HL-60/S4 treated with phorbol 12-myristate 13-acetate at 8.2 ng/mL for 4 days and 3 days (cell line): ENCODE measurements at regions not wholly inside any gene's neighbourhood (a gene's known extent, or its start where the extent isn't known, plus 50 kb on each side); places are given as distances from the start of the nearest gene placed in this dataset.
"Not testable (repeated sequence)": the region's sequence is repeated elsewhere in the genome, so short reads cannot be mapped to it uniquely, and the experiment has no call there.

Experiments
- in situ Hi-C: fragments of 300-500 bp; cut with MboI; formaldehyde crosslinking; loops from 2 replicates; pipeline ENCODE4 v1.15.0; 2022; ENCODE audit warnings: low sequenced_read_pairs

DNA sequence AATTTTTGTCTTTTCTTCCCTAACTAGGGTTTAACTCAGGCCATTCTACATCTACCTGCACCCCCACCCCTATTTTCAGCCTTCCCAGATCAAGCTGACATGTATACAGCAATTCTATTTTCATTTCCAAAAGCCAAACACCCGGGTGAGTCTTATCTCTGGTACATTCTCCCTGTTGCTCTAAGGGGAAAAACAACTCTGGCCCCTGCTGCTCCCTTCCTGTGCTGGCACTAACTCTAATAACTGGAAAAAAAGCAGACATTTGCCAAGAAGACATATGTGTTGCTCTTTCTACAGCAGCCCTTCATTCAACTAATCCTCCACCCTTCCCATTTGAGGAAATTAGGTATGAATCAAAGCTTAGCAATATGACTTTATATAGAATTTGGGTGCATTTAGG lies 427.8 kb upstream of the CDH11 start:
- in situ Hi-C loops, result not testable (repeated sequence)

DNA sequence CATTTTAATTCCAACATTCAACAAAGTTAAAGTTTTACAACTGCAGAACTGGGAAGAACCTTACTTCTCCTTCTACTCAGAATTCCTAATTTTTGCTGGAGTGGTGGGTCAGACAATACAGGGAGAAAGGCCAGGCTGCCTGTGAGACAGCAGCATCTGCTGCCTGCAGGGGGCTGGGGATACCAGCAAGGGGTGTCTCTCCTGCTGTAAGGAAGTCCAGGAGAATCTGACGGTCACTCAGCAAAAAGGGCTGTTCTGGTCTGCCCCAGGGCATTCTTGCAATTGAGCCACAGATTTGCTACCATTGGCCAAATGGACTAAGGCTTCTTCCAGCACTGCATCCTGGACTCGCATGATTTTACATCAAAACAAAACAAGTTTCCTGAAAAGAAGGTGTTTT lies 426.6 kb upstream of the CDH11 start:
- in situ Hi-C loops, result no loop called here

DNA sequence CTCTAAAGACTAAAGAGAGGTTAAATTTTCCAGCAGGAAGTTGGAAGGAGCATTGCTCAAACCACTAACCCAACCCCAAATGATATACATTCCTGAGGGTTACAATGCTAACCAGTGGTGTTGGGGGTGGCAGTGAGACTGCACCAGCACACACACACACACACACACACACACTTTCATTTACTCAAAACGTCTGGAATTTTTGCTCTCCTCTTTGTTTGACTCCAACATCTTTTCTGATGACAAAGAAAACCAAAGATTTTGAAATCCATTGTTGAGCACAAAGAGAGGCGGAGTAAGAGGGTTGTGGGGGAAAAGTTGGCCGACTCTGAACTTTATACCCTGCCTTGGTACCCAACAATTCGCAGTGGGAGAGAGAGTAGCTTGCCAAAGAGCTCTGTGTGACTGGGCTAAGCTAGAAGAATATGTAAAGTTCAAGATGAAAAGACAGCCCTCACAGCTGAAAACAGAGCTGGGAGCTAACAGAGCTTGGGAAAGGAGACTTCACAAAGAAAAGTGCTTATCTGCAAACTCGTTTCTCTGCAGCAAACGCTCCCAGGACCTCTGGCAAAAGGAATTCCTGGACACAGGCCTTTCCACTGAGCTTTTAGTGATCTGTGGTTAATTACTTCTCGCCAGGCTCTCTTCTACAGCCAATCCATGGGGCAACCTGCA lies 426.0 kb upstream of the CDH11 start:
- in situ Hi-C loops, result no loop called here

DNA sequence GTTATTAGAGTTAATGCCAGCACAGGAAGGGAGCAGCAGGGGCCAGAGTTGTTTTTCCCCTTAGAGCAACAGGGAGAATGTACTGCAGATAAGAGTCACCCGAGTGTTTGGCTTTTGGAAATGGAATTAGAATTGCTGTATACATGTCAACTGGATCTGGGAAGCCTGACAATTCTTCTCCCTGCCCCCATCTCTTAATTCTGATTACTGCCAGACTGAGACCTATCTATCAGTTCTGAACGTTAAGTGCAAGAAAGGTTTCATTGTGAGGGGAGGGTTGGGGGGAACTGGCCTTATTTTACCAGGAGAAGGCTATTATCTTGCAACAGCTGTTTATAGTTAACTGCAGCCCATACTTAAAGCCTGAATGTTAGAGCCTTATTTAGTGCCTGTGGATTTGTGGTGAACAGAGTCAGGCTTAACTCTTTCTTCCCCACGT lies 424.5 kb upstream of the CDH11 start:
- in situ Hi-C loops, result no loop called here

DNA sequence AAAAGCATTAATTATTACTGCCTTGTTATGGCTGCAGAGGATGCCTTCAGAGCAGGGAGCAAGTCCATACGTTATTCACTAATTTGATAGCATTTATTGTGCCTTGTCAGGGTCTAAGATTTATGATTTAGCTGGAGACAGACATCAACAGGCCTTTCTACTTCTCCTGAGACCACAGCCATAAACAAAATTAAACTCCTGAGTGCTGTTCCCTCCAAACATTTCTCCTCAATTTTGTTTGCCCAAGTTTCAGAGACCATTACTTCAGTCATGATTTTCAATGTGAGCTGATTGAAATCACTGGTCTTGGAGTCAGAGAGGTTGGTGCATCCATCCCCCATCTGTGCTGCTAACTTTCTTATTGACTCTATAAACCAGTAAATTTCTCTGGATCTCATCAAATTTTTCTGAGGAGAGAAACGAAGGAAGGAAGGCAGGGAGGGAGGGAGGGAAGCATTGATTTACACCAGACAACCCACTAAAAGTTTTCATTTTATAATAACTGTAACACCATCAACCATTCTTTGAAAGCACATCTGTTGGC lies 423.6 kb upstream of the CDH11 start:
- in situ Hi-C loops, result no loop called here

DNA sequence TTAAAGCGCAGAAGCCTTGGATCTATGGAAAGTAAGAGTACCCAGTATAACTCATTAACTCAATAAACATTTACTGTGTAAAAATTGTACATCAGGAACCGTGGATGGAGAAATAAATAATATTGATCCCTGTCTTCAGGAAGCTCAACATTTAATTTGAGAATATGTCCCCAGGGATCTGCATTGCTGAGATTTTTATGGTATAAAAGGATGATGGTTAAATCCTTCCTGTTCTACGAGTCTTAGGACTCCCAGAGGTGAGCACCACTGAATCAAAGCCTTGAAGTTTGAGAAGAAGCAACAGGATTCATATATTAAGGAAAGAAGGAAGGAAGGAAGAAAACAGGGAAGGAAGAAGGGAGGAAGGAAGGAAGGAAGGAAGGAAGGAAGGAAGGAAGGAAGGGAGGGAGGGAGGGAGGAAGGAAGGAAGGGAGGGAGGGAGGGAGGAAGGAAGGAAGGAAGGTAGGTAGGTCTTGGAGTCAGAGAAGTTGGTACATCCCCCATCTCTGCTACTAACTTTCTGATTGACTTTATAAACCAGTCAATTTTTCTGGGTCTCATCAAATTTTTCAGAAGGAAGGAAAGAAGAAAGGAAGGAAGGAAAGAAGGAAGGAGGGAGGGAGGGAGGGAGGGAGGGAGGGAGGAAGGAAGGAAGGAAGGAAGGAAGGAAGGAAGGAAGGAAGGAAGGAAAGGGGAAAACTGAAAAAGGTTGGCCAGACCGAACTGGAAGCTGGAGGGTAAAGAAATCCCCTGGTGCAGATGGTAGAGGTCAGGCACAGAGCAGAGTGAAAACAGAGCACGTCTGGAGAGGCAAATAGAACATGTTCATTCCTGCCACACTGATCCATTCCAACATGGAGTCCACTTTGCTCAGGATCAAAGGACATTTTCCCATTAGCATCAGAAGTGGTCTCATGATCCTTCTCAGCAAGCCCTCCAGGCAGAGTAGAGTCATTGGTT lies 422.2 kb upstream of the CDH11 start:
- in situ Hi-C loops, result no loop called here

DNA sequence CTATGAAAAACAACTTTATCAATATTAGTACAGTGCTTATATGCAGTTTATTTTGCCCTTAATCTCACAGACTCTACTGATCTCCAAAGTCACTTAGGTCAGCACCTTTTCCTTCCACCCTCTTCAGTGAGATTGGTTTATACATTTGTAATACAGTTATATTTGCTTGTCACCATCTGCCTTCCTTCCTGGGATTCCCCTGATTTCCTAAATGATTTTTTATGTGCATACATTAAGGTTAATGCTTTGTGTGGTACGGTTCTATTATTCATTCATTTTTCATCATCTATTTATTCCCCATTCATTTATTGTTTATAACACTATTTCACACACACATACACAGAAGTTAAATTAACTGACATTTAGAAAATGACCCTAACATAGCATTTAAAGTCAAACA lies 419.8 kb upstream of the CDH11 start:
- in situ Hi-C loops, result no loop called here

DNA sequence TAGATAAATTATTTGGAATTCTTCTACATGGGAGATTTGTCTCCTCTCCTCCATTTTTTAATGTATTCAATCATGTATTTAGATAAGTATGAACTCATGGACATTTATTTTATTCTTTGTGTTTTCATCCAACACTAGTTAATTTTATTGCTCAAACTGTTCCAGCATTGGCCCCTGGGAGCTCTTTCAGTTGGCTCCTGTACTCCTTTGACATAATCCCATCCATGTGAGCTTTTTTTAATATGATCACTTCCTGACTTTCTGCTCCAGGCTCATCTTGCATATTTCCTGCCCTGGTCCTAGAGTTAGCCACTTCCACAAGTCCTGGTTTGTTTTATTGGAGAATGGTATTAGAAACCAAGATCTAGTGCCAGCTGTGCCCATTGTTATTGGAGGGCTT lies 419.0 kb upstream of the CDH11 start:
- in situ Hi-C loops, result no loop called here

DNA sequence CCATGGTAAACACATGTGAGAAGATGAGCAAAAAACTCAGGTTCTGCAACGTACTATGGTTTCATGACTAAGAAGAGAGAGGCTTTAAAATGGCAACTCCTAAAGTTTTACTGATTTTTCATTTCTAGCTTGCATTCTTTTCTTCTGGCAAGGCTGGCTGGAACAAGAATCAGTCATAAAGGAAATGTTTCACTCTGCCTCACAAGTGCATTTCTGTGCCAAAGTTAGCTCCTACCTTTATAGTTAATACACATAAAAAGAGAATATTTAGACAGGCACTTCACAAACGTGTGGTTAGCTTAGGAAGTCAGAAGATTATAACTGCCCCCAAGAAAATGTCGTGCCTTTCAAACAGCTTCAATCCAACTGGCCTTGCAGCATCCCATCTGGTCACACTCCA lies 417.1 kb upstream of the CDH11 start:
- in situ Hi-C loops, result no loop called here

DNA sequence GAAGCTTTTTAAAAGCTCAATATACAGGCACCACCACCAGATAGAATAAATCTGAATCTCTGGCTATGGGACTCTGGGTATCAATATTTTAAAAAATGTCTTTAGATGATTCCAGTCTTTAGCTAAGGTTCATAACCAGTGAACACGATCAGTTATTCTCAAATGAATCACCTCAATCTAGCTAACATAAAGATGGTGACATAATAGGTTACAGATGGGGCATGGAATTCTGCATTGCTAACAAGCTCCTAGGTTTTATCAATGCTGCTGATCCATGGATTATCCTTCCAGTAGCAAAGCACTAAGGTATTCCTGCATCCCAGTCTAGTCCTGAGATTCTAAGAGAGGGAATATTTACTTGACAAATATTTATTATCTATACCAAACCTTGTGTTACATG lies 415.5 kb upstream of the CDH11 start:
- in situ Hi-C loops, result no loop called here

DNA sequence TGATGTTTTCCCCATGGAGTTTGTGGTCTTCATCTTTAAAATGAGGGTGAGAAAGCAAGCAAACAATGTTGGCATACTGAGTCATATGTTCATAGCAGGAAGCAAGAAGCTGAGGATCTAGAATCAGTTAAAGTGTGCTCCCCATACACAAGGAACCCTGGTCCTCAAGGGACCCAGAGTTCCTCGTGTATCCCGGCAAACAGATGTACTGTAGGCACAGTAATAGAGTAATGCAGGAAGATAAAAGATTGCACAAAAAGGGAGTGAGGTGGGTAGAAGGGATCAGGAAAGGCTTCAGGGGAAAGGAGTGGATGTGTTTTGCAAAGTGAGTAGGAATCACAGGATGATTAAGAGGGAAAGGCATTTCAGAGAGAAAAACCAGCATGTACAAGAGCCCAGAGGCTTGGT lies 412.3 kb upstream of the CDH11 start:
- in situ Hi-C loops, result no loop called here

DNA sequence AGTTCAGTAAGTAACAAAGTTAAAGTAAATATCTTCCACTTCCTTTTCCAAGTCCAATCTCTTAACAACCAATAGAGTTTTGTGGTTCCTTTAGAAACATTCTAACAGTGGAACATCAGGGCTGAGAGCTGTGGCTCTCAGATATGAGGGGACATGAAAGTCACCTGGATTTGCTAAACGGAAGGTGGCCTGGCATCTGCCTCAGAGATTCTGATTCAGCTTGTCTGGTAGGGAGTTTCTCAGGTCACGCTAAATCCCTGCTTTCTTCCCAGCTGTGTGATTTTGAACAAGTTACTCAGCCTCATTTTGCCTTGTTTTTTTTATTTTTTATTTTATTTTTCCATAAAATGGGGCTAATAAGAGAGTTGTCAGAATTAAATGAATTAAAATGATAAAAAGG lies 411.0 kb upstream of the CDH11 start:
- in situ Hi-C loops, result no loop called here

DNA sequence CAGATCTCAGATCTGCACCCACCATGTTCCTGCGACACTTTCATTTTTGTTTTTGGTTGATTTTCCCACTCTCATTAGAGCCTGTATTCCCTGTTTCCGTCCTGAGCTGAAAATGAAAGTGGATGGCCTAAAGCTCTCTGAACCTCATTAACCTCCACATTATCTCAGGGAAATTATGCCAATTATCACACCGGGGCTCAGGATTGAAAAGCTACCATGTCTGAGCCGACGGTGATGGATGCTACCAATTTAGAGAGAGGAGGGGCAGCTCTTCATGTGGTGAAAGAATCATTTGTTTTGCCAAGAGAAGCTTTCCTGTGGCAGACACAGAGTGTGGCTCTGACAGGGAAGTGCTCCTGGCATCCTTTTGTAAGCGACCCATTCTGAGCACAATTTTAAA lies 410.4 kb upstream of the CDH11 start:
- in situ Hi-C loops, result no loop called here

DNA sequence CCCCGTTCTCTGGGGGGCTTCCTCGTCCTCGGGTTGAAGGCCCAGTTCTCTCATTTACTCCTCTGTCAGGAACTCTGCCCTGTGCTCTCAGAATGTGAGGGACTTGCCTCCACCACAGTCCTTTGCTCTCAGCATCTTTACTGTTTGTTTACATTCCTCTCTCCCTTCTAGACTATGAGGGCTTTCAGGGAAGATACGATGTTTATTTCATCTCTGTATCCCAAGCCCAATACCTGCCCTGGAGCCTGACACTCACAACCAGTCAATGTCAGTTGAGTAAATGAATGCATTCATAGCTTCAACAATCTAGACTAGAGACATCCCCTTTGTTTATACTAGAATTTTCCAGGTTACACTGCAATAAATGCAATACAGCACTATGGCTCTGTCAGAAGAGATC lies 409.6 kb upstream of the CDH11 start:
- in situ Hi-C loops, result no loop called here

DNA sequence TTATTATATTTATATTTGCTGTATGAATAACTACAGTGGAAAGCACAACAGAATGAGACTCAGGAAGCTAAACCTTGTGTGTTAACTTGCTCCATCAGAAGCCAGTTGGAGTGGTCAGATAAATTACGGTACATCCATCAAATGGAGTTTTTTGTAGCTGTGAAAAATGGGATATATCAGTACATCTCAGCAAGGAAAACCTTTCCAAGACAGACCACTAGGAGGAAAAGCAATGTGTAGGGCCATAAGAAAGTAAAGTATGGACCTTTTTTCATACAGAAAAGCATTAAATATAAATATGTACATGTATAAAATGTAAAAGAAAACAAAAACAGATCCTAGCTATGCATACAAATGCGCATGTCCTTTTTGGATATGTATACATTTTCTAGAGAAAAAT lies 403.8 kb upstream of the CDH11 start:
- in situ Hi-C loops, result no loop called here

DNA sequence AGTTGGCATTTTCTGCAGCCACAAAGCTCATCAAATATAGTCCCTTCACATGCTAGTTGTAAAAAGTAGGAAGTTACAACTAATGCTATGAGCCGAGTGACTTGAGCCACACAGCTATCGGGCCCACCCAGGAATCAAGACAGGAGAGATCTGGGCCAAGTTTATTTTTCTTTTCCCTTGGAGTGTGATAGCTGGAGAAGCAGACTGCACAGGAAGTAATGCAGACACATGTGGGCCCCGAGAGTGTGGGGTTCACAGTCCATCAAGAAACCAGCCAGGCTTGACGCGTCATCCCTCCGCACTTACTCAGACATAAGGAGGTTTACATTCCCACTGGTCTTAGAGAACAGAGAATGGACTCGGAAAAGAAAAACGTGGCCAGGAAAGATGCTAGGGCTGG lies 403.1 kb upstream of the CDH11 start:
- in situ Hi-C loops, result no loop called here

DNA sequence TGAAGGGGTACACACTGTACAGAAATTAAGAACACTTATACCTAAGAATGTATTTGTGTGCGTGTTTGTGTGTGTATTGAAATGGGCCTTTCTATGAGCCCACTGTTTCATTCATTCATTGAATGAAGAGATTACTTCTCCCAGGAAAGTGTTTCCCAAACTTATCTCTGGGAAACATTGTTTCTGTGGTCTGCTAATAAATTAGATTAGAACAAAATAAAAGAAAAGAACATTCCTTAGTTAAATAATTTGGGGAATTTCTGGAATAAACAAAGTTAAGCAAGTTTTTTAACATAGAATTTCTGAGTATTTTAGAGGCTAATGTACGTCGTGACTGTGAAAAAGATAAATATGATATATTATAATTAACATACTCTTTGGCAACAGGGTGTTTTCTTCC lies 402.4 kb upstream of the CDH11 start:
- in situ Hi-C loops, result no loop called here

DNA sequence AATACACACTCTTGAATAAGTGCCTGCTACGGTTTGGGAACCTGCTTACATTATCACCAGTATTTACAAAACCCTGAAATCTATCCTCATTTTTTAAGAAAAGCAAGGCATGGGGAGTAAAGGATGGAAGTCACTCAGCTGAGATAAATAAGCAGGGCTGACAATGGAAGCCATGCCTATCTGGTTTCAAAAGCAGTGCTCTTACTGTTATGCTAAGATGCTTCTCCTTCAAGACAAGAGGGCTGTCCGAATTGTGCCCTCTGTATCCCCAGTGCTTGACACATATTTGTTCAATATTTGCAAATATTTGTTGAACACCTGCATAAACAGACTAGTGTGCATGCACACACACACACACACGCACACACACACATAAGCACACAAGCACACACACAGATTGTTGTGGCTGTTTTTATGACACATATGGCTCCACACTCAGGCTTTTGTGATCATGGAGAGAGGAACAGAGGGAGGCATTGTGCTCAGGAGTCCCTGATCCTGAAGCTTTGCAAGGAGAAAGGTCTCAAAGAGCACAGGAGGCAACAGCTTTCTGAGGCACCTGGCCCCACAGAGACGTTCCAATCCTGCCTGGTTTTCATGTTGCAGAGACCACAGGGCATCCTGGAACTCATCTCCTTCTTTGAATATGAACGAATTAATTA lies 401.6 kb upstream of the CDH11 start:
- in situ Hi-C loops, result no loop called here

DNA sequence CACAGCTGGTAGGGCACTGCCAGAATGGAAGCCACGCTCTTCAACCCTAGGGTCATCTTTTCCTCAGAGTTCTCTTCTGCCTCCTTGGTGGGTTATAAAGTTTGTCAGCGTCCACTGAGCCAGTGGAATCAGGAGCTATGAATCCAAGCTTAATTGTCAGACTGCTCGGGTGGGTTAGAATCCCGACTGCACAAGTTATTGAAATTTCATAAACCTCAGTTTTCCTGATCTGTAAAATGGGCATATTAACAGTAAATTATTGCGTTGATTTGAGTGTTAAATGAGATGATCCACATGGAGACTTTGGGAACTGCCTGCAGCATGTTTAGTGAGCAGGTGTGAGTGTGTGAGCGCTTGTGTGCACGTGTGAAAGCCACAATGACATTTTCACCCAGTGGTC lies 400.5 kb upstream of the CDH11 start:
- in situ Hi-C loops, result no loop called here

DNA sequence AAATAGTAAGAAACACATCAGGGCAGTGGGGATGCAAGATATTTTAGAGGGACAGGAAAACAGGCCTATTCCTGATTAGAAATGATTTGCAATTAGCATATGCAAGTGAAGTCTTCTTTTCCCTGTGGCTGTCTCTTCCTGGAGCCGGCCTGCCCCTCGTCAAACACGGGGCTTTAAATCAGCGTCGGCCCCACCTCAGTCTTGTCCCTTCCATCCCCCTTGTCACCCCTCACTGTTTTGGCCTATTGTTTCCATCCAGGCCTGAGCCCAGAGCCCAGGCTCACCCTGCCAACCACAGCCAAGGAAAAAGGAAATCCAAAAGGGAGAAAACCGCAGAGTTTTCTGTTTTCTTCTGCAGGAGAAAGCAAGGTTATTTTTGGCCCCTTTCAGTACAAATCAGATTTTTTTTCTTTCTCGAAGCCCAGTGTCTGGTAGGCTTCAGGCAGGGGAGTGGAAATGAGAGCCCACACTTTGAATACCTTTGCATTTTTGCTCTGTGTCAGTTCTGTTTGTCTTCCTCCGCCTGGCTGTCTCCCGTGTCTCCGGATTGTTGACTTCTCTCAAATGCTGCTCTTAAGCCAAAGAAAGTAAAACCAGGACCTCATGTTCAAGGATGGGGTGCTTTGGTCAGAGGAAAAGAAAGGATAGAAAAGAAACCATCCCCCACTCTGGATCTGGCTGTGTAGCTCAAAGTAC lies 399.9 kb upstream of the CDH11 start:
- in situ Hi-C loops, result no loop called here

DNA sequence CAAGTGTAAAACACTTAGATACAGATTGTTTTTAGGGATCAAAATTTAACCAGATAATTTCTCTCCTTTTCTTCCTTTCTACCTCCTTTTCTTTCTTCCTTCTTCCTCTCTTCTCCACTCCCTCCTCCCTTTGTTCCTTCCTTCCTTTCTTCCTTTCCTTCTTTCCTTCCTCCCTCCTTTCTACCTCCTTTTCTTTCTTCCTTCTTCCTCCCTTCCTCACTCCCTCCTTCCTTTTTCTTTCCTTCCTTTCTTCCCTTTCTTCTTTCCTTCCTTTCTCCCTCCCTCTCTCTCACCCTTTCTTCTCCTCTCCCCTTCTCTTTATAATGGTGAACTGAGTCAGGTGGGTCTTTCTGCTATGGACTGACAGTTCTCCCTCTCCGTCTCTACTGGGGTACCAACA lies 397.5 kb upstream of the CDH11 start:
- in situ Hi-C loops, result no loop called here
